B cell (primary cell): ENCODE measurements at regions not wholly inside any gene's neighbourhood (a gene's known extent, or its start where the extent isn't known, plus 50 kb on each side); places are given as distances from the start of the nearest gene placed in this dataset.

Experiments
- EZH2 ChIP-seq: IDR thresholded peaks from 2 replicates; pipeline ENCODE4 v1.6.1; 2012; ENCODE audit warnings: borderline replicate concordance, low read depth, mild to moderate bottlenecking, moderate library complexity, low read length; ENCODE audit not compliant: insufficient read depth, poor library complexity, severe bottlenecking
- TF ChIP-seq, protein P1 (sequence below): fragments of 200-600 bp; IDR thresholded peaks from one replicate; pipeline ENCODE4 v1.8.0; 2022; ENCODE audit warnings: antibody characterized with exemption, mild to moderate bottlenecking

DNA sequence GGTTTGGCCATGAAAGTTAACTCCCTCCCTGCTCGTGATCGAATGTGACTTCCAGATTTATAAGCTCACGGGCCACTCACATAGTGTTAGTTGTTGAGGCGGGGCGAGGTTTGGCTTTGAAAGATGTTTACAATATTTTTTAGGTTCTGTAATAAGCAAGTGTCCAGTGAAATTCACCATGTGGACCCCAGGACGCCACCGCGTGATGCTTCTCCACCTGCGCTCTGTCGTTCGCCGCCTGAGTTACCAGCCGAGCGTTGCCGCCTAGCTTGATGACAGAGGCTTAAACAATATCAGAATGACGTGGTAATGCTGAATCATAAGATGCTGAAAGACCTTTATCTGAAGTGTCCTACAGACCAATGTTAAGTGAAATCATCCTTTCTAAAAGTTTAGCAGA lies 241.0 kb downstream of the MYLK4 start:
- TF ChIP-seq, protein P1, sequence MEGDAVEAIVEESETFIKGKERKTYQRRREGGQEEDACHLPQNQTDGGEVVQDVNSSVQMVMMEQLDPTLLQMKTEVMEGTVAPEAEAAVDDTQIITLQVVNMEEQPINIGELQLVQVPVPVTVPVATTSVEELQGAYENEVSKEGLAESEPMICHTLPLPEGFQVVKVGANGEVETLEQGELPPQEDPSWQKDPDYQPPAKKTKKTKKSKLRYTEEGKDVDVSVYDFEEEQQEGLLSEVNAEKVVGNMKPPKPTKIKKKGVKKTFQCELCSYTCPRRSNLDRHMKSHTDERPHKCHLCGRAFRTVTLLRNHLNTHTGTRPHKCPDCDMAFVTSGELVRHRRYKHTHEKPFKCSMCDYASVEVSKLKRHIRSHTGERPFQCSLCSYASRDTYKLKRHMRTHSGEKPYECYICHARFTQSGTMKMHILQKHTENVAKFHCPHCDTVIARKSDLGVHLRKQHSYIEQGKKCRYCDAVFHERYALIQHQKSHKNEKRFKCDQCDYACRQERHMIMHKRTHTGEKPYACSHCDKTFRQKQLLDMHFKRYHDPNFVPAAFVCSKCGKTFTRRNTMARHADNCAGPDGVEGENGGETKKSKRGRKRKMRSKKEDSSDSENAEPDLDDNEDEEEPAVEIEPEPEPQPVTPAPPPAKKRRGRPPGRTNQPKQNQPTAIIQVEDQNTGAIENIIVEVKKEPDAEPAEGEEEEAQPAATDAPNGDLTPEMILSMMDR: no peak
- no peak for TF ChIP-seq EZH2
